A549 (cell line): ENCODE measurements at regions not wholly inside any gene's neighbourhood (a gene's known extent, or its start where the extent isn't known, plus 50 kb on each side); places are given as distances from the start of the nearest gene placed in this dataset.

Experiments used
- ATAC-seq, 2 experiments: fragments of 200-7000 bp in 1 of 2; fragments of >200 bp in 1 of 2; cut with Nextera tagmentation in 1 of 2; cut with Tn5 transposase in 1 of 2; 3 replicates each; pipeline versions ENCODE4 v1.8.0 to v1.9.1; 2018 to 2020; ENCODE audit warnings: mild to moderate bottlenecking in 1 of 2, moderate library complexity in 1 of 2
- CTCF ChIA-PET: fragments of 300-600 bp; sonication (Branson Sonifier 250); formaldehyde crosslinking; extraction: SDS; loops from one replicate; lab custom pipeline; 2021; ENCODE audit warnings: antibody characterized with exemption, inconsistent platforms; lab: Yijun Ruan, JAX
- POLR2A ChIA-PET: fragments of 350-600 bp; formaldehyde crosslinking; extraction: SDS; loops from one replicate; lab custom pipeline; 2021; ENCODE audit warnings: antibody characterized with exemption, inconsistent platforms; lab: Yijun Ruan, JAX
- DNase-seq, 2 experiments: peaks; one replicate each; pipeline versions ENCODE4 v3.0.0 to v3.0.0-alpha.2; 2011 to 2016; ENCODE audit warnings: low read depth in 1 of 2, low spot score in 1 of 2
- FAIRE-seq: peaks from 2 replicates; lab custom pipeline; 2011; peaks lifted over from hg19 to GRCh38; lab: Jason Lieb, UNC
- H3K27ac ChIP-seq, 2 experiments: fragments of >200 bp; sonication (Bioruptor Twin); formaldehyde crosslinking; 3 replicates each; pipeline ENCODE4 v1.5.1; 2016 to 2017
- H3K4me1 ChIP-seq: fragments of >200 bp; sonication (Bioruptor Twin); formaldehyde crosslinking; 3 replicates; pipeline ENCODE4 v1.6.1; 2016
- H3K4me2 ChIP-seq: fragments of >200 bp; sonication (Bioruptor Twin); formaldehyde crosslinking; 3 replicates; pipeline ENCODE4 v1.6.1; 2016
- H3K4me3 ChIP-seq: fragments of >200 bp; sonication (Bioruptor Twin); formaldehyde crosslinking; 3 replicates; pipeline ENCODE4 v1.5.1; 2016
- H3K9me3 ChIP-seq: fragments of >200 bp; sonication (Bioruptor Twin); formaldehyde crosslinking; 3 replicates; pipeline ENCODE4 v1.6.1; 2016
- CBX8 ChIP-seq: fragments of 200-600 bp; sonication (generic); IDR thresholded peaks from 2 replicates; pipeline ENCODE4 v1.6.1; 2016
- CHD4 ChIP-seq: fragments of 200-600 bp; sonication (generic); IDR thresholded peaks from 2 replicates; pipeline ENCODE4 v1.6.1; 2016; ENCODE audit warnings: antibody characterized with exemption, mild to moderate bottlenecking, borderline replicate concordance
- EHMT2 ChIP-seq: fragments of 200-600 bp; sonication (generic); IDR thresholded peaks from 2 replicates; pipeline ENCODE4 v1.6.1; 2016; ENCODE audit warnings: antibody characterized with exemption, low read depth, mild to moderate bottlenecking, moderate library complexity
- FOSL2 ChIP-seq, 2 experiments: fragments of 450-650 bp in 1 of 2; fragments of >200 bp in 1 of 2; sonication (Bioruptor Twin) in 1 of 2; formaldehyde crosslinking; IDR thresholded peaks; 2 replicates each; pipeline versions ENCODE4 v1.5.0 to v1.6.1; 2016 to 2020; ENCODE audit warnings: mild to moderate bottlenecking in 1 of 2, moderate library complexity in 1 of 2
- JUN ChIP-seq, 2 experiments: fragments of >200 bp; sonication (Bioruptor Twin); formaldehyde crosslinking; IDR thresholded peaks; 2 replicates in 1 of 2; 3 replicates in 1 of 2; pipeline ENCODE4 v1.6.1; 2016 to 2017
- JUNB ChIP-seq: fragments of >200 bp; sonication (Bioruptor Twin); formaldehyde crosslinking; IDR thresholded peaks from 2 replicates; pipeline ENCODE4 v1.6.1; 2016
- KDM5A ChIP-seq: fragments of 200-600 bp; sonication (generic); IDR thresholded peaks from 2 replicates; pipeline ENCODE4 v1.6.1; 2016; ENCODE audit warnings: antibody characterized with exemption, mild to moderate bottlenecking
- MAFK ChIP-seq: fragments of 450-650 bp; IDR thresholded peaks from 2 replicates; pipeline ENCODE4 v1.6.1; 2014; ENCODE audit not compliant: partially characterized antibody
- NFE2L2 ChIP-seq: fragments of 150-350 bp; conservative IDR thresholded peaks from 2 replicates; pipeline ENCODE4 v1.6.1; 2014; ENCODE audit warnings: low read length
- POLR2A ChIP-seq: IDR thresholded peaks from 2 replicates; pipeline ENCODE4 v1.6.1; 2012; ENCODE audit warnings: mild to moderate bottlenecking, low read length
- RCOR1 ChIP-seq: fragments of 150-350 bp; IDR thresholded peaks from 2 replicates; pipeline ENCODE4 v1.6.1; 2014; ENCODE audit warnings: antibody characterized with exemption, low read length, low read depth
- RNF2 ChIP-seq: fragments of 200-600 bp; sonication (generic); IDR thresholded peaks from 2 replicates; pipeline ENCODE4 v1.6.1; 2016; ENCODE audit warnings: low read depth, mild to moderate bottlenecking, antibody characterized with exemption, moderate library complexity, borderline replicate concordance
- SMC3 ChIP-seq: fragments of >200 bp; sonication (Bioruptor Twin); formaldehyde crosslinking; IDR thresholded peaks from 3 replicates; pipeline ENCODE4 v1.6.1; 2018; ENCODE audit warnings: inconsistent platforms
- ZC3H11A ChIP-seq: fragments of 450-650 bp; IDR thresholded peaks from 2 replicates; pipeline ENCODE4 v1.6.1; 2014; ENCODE audit warnings: antibody characterized with exemption, mild to moderate bottlenecking
- ZSCAN20 ChIP-seq: fragments of 250-450 bp; sonication (Bioruptor Pico); IDR thresholded peaks from 2 replicates; pipeline ENCODE4 v1.8.0; 2022; ENCODE audit warnings: mild to moderate bottlenecking, moderate library complexity
- WGBS: methylation state at CpG from one replicate; pipeline ENCODE4 v1.1.6; 2017; ENCODE audit errors: missing lambda C conversion rate; 5-methylcytosine and 5-hydroxymethylcytosine counted together
- TF ChIP-seq, protein P1 (sequence below): fragments of 450-650 bp; IDR thresholded peaks from 2 replicates; pipeline ENCODE4 v1.6.1; 2014; ENCODE audit warnings: antibody characterized with exemption
- TF ChIP-seq, protein P2 (sequence below): fragments of 150-350 bp; IDR thresholded peaks from 2 replicates; pipeline ENCODE4 v1.6.1; 2014; ENCODE audit warnings: low read depth, mild to moderate bottlenecking, low read length
- TF ChIP-seq, protein P3 (sequence below): fragments of 200-600 bp; sonication (generic); IDR thresholded peaks from 2 replicates; pipeline ENCODE4 v1.6.1; 2016; ENCODE audit warnings: antibody characterized with exemption, mild to moderate bottlenecking, moderate library complexity
- TF ChIP-seq, protein P4 (sequence below): fragments of >200 bp; sonication (Bioruptor Twin); formaldehyde crosslinking; IDR thresholded peaks from 2 replicates; pipeline ENCODE4 v1.6.1; 2016

DNA sequence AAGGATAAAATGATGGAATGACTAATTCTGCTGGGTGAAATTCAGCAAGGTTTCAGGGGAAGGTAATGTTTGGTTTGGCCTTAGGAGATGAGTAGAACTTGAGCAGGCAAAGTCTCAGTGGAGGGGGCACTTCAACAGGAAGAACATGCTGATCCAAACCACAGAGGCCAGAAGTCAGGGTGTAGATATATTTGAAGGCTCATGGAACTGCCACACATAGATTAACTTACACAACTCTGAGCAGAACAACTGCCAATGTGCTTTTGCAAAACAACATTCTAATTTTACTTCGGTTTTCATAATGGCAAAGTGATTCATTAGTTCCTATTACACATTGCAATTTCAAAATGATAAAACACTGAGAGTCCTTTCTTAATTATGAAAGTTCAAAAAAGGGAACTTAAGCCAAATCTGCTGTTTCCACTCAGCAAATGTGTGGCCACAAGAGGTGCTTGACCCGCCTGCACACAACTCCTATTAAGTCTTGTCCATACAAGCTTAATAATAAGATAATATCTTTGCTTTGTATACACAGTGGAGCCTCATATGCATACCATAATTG is 284.8 kb downstream of the MREG start:
- ChIA-PET CTCF (no interaction called here), POLR2A (no interaction called here)
- 53% methylated on average over 2 of the region's 2 CpGs for WGBS
- no peak overlapping the region for H3K4me2 ChIP-seq
- FAIRE-seq (no peak), ATAC-seq (no peak), DNase-seq (no peak)
- no peak overlapping the region for H3K4me3 ChIP-seq
- H3K4me1 ChIP-seq: peaks cover 10% of the 10 kb centered on the region
- H3K27ac ChIP-seq: peak overlapping the region in 1 of 2 experiments; percentile 10; a peak in 2 of 6 replicates
- peaks cover 5% of the 10 kb centered on the region; the same call in 1 of the 3 replicates for H3K9me3 ChIP-seq
- TF ChIP-seq KDM5A: no peak
- TF ChIP-seq, protein P1, sequence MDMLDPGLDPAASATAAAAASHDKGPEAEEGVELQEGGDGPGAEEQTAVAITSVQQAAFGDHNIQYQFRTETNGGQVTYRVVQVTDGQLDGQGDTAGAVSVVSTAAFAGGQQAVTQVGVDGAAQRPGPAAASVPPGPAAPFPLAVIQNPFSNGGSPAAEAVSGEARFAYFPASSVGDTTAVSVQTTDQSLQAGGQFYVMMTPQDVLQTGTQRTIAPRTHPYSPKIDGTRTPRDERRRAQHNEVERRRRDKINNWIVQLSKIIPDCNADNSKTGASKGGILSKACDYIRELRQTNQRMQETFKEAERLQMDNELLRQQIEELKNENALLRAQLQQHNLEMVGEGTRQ: no peak
- TF ChIP-seq CHD4: no peak
- TF ChIP-seq EHMT2: no peak
- no peak for TF ChIP-seq MAFK
- TF ChIP-seq ZC3H11A: no peak
- TF ChIP-seq JUNB: no peak
- TF ChIP-seq, protein P2, sequence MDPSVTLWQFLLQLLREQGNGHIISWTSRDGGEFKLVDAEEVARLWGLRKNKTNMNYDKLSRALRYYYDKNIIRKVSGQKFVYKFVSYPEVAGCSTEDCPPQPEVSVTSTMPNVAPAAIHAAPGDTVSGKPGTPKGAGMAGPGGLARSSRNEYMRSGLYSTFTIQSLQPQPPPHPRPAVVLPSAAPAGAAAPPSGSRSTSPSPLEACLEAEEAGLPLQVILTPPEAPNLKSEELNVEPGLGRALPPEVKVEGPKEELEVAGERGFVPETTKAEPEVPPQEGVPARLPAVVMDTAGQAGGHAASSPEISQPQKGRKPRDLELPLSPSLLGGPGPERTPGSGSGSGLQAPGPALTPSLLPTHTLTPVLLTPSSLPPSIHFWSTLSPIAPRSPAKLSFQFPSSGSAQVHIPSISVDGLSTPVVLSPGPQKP: no peak
- TF ChIP-seq, protein P3, sequence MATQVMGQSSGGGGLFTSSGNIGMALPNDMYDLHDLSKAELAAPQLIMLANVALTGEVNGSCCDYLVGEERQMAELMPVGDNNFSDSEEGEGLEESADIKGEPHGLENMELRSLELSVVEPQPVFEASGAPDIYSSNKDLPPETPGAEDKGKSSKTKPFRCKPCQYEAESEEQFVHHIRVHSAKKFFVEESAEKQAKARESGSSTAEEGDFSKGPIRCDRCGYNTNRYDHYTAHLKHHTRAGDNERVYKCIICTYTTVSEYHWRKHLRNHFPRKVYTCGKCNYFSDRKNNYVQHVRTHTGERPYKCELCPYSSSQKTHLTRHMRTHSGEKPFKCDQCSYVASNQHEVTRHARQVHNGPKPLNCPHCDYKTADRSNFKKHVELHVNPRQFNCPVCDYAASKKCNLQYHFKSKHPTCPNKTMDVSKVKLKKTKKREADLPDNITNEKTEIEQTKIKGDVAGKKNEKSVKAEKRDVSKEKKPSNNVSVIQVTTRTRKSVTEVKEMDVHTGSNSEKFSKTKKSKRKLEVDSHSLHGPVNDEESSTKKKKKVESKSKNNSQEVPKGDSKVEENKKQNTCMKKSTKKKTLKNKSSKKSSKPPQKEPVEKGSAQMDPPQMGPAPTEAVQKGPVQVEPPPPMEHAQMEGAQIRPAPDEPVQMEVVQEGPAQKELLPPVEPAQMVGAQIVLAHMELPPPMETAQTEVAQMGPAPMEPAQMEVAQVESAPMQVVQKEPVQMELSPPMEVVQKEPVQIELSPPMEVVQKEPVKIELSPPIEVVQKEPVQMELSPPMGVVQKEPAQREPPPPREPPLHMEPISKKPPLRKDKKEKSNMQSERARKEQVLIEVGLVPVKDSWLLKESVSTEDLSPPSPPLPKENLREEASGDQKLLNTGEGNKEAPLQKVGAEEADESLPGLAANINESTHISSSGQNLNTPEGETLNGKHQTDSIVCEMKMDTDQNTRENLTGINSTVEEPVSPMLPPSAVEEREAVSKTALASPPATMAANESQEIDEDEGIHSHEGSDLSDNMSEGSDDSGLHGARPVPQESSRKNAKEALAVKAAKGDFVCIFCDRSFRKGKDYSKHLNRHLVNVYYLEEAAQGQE: no peak
- TF ChIP-seq SMC3: no peak
- no peak for TF ChIP-seq POLR2A
- no peak for TF ChIP-seq CBX8
- TF ChIP-seq RNF2: no peak
- no peak for TF ChIP-seq NFE2L2
- TF ChIP-seq FOSL2 (IDR thresholded peaks at IDR 0.05): no peak
- TF ChIP-seq FOSL2 (CRISPR knock-in tag; IDR thresholded peaks at IDR 0.05): no peak
- no peak for TF ChIP-seq RCOR1
- TF ChIP-seq, protein P4, sequence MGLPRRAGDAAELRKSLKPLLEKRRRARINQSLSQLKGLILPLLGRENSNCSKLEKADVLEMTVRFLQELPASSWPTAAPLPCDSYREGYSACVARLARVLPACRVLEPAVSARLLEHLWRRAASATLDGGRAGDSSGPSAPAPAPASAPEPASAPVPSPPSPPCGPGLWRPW: no peak

DNA sequence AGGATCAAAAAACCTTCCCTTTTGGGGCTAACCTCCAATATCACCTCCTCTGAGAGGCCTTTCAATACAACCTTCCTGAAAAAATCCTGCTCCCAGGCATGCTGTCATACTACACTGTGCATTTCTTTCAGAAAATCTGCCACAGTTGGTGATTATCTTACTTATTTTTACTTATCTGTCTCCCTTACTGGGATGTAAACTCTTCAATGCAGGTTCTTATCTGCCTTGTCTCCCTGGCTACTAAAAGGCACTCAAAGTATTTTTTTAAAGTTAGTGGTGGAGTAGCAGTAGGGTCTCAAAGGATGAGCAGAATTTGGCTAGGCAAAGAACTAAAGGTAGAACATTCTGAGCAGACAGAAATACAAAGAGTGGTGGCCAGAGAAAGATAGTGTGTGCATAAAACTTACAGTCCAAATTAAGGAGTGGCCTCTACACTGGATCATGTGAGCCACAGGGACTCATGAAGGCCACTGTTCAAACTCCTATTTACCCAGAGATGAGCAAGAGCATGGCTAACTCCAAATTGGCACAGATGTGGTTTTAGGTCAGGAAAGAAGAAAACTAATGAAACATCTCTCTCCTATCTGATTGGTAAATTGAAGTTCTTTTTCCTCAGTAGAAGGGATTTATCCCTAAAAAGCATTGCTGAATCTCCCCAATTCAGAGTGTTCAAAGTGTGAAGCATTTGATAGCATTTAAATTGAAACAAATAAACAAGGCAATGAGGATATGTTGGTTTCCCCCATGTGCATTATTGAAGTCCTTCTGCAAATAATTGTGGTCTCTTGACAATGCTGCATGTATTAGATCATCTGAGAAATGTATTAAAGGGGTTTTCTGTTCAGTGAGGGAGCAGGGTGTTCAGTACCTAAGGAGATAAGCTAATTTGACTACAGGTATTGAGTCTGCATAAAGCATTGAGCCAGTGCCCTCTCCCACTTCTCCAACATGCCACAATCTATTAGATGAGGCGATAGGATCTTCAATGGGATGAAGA is 285.5 kb downstream of the MREG start:
- Histone ChIP-seq H3K27ac (peak overlapping the region; percentile 10 to 26; a peak in 3 of 6 replicates), H3K4me3 (no peak overlapping the region), H3K4me2 (no peak overlapping the region), H3K4me1 (peaks cover 18% of the 10 kb centered on the region), H3K9me3 (peaks cover 5% of the 10 kb centered on the region; the same call in 1 of the 3 replicates)
- TF ChIP-seq JUN (IDR thresholded peaks at IDR 0.05): no peak
- TF ChIP-seq ZSCAN20: no peak
- TF ChIP-seq JUNB: no peak
- 92% methylated on average over 1 of the region's 1 CpG for WGBS
- ChIA-PET CTCF (no interaction called here), POLR2A (no interaction called here)
- ATAC-seq (peak in 1 of 2 experiments; percentile 47; a peak in 2 of 6 replicates), DNase-seq (no peak), FAIRE-seq (no peak)
